ENCODE measurements at regions not wholly inside any gene's neighbourhood (a gene's known extent, or its start where the extent isn't known, plus 50 kb on each side); places are given as distances from the start of the nearest gene placed in this dataset.
A peak's percentile ranks its signal among the peaks of the same experiment; 100 is the strongest.
"Not testable (repeated sequence)": the region's sequence is repeated elsewhere in the genome, so short reads cannot be mapped to it uniquely, and the experiment has no call there.

- TF ChIP-seq CTCF (IDR thresholded peaks at IDR 0.05; ENCODE audit: partially characterized antibody, unreplicated experiment) = no peak
- H3K27me3 Mint-ChIP-seq (ENCODE audit: unreplicated experiment) = no peaks in the 10 kb centered on the region
- H3K36me3 Mint-ChIP-seq (ENCODE audit: unreplicated experiment) = no peaks in the 10 kb centered on the region
- no peak overlapping the region for H3K27ac Mint-ChIP-seq (ENCODE audit: unreplicated experiment)
- H3K4me3 Mint-ChIP-seq (ENCODE audit: unreplicated experiment) = no peak overlapping the region
- DNase-seq = no peak
- no peaks in the 10 kb centered on the region for H3K9me3 Mint-ChIP-seq (ENCODE audit: unreplicated experiment)
- H3K4me1 Mint-ChIP-seq (ENCODE audit: low read depth, unreplicated experiment) = peaks cover 1% of the 10 kb centered on the region
Observed at GRCh38 chr9:26675035-26675434, 217.6 kb downstream of the CAAP1 start.

- no peak for TF ChIP-seq CTCF (IDR thresholded peaks at IDR 0.05; ENCODE audit: partially characterized antibody, unreplicated experiment)
- no peaks in the 10 kb centered on the region for H3K9me3 Mint-ChIP-seq (ENCODE audit: unreplicated experiment)
- H3K4me3 Mint-ChIP-seq (ENCODE audit: unreplicated experiment) = no peak overlapping the region
- H3K27me3 Mint-ChIP-seq (ENCODE audit: unreplicated experiment) = no peaks in the 10 kb centered on the region
- H3K27ac Mint-ChIP-seq (ENCODE audit: unreplicated experiment) = no peak overlapping the region
- DNase-seq = no peak
- peaks cover 4% of the 10 kb centered on the region for H3K4me1 Mint-ChIP-seq (ENCODE audit: low read depth, unreplicated experiment)
- H3K36me3 Mint-ChIP-seq (ENCODE audit: unreplicated experiment) = no peaks in the 10 kb centered on the region
Observed at GRCh38 chr9:26673261-26673660, 219.3 kb downstream of the CAAP1 start.

- H3K27ac Mint-ChIP-seq (ENCODE audit: unreplicated experiment) = peak overlapping the region; percentile 21
- H3K27me3 Mint-ChIP-seq (ENCODE audit: unreplicated experiment) = no peaks in the 10 kb centered on the region
- peaks cover 4% of the 10 kb centered on the region for H3K4me1 Mint-ChIP-seq (ENCODE audit: low read depth, unreplicated experiment)
- no peaks in the 10 kb centered on the region for H3K9me3 Mint-ChIP-seq (ENCODE audit: unreplicated experiment)
- H3K4me3 Mint-ChIP-seq (ENCODE audit: unreplicated experiment) = no peak overlapping the region
- H3K36me3 Mint-ChIP-seq (ENCODE audit: unreplicated experiment) = no peaks in the 10 kb centered on the region
- no peak for TF ChIP-seq CTCF (IDR thresholded peaks at IDR 0.05; ENCODE audit: partially characterized antibody, unreplicated experiment)
- DNase-seq = no peak
Observed at GRCh38 chr9:26669701-26670670, 222.6 kb downstream of the CAAP1 start.

GRCh38 chr9:26667882-26668281, 224.7 kb downstream of the CAAP1 start:
- Mint-ChIP-seq H3K27me3 (ENCODE audit: unreplicated experiment) (no peaks in the 10 kb centered on the region), H3K4me1 (ENCODE audit: low read depth, unreplicated experiment) (peaks cover 4% of the 10 kb centered on the region), H3K36me3 (ENCODE audit: unreplicated experiment) (no peaks in the 10 kb centered on the region), H3K27ac (ENCODE audit: unreplicated experiment) (no peak overlapping the region), H3K4me3 (ENCODE audit: unreplicated experiment) (no peak overlapping the region), H3K9me3 (ENCODE audit: unreplicated experiment) (no peaks in the 10 kb centered on the region)
- TF ChIP-seq CTCF (IDR thresholded peaks at IDR 0.05; ENCODE audit: partially characterized antibody, unreplicated experiment) = no peak
- no peak for DNase-seq

- Mint-ChIP-seq H3K36me3 (ENCODE audit: unreplicated experiment) (no peaks in the 10 kb centered on the region), H3K9me3 (ENCODE audit: unreplicated experiment) (peaks cover 2% of the 10 kb centered on the region), H3K4me1 (ENCODE audit: low read depth, unreplicated experiment) (peaks cover 4% of the 10 kb centered on the region), H3K27ac (ENCODE audit: unreplicated experiment) (no peak overlapping the region), H3K27me3 (ENCODE audit: unreplicated experiment) (no peaks in the 10 kb centered on the region), H3K4me3 (ENCODE audit: unreplicated experiment) (no peak overlapping the region)
- no peak for DNase-seq
- TF ChIP-seq CTCF (IDR thresholded peaks at IDR 0.05; ENCODE audit: partially characterized antibody, unreplicated experiment) = no peak
Observed at GRCh38 chr9:26665666-26666065, 226.9 kb downstream of the CAAP1 start.

- H3K9me3 Mint-ChIP-seq (ENCODE audit: unreplicated experiment); DNase-seq; H3K4me3 Mint-ChIP-seq (ENCODE audit: unreplicated experiment); H3K27me3 Mint-ChIP-seq (ENCODE audit: unreplicated experiment); H3K4me1 Mint-ChIP-seq (ENCODE audit: low read depth, unreplicated experiment); H3K36me3 Mint-ChIP-seq (ENCODE audit: unreplicated experiment); H3K27ac Mint-ChIP-seq (ENCODE audit: unreplicated experiment): not testable (repeated sequence)
Observed at GRCh38 chr9:26664087-26664773, 228.4 kb downstream of the CAAP1 start.

Data from glutamatergic neuron (in vitro differentiated cells).